GM21717 (cell line): ENCODE measurements at regions not wholly inside any gene's neighbourhood (a gene's known extent, or its start where the extent isn't known, plus 50 kb on each side); places are given as distances from the start of the nearest gene placed in this dataset.

Experiments used
- ATAC-seq: cut with Tn5 transposase; IDR thresholded peaks from one replicate; pipeline ENCODE4 v1.9.1; 2021; ENCODE audit warnings: mild to moderate bottlenecking, moderate library complexity; ENCODE audit not compliant: unreplicated experiment

- ATAC-seq, result no peak
Measured at GRCh38 chr2:66382091-66382490, 52.8 kb upstream of the MEIS1 start.

GRCh38 chr2:66379473-66379872 is 55.5 kb upstream of the MEIS1 start:
- ATAC-seq, result no peak

GRCh38 chr2:66377832-66378231 is 57.1 kb upstream of the MEIS1 start:
- no peak for ATAC-seq

- no peak for ATAC-seq
Measured at GRCh38 chr2:66370824-66371223, 64.1 kb upstream of the MEIS1 start.

DNA sequence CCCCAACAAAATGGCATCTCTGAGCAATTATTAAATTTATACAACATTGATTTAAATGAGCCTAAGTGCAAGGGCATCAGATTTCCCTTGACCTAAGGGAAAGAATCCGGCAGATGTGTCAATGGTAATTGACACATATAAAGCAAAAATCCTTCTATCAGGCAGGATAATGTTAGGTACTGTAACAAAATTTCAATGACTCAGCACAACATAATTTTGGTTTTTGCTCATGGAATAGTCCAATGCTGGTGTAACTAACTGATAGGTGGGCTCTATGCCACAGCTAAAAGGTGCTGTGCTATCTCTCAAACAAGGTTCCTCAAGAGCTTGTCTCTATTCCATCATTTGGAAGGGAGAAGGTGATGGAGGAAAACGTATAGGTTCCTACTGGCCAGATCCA is 68.3 kb upstream of the MEIS1 start:
- no peak for ATAC-seq

- no peak for ATAC-seq
Measured at GRCh38 chr2:66364495-66365333, 70.2 kb upstream of the MEIS1 start.

DNA sequence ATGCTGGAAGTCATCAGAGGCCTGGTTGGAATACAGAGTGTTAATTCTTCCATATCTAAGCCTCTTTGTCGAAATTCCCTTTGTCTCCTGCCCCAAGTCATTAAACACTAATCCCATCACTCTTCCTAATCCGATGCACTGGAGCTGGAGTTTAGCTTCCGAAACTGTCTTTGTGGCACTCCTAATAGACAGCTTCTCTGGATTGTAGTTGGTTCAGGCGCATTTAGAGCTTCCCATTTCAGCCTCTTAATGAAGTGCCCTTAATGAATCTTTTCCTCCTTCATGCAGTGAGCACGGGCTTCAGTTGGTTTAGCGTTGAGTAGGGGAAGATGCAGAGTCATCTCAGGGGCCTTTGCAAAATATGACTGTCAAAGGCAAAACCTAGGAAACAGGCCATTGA is 72.2 kb upstream of the MEIS1 start:
- ATAC-seq, result no peak

DNA sequence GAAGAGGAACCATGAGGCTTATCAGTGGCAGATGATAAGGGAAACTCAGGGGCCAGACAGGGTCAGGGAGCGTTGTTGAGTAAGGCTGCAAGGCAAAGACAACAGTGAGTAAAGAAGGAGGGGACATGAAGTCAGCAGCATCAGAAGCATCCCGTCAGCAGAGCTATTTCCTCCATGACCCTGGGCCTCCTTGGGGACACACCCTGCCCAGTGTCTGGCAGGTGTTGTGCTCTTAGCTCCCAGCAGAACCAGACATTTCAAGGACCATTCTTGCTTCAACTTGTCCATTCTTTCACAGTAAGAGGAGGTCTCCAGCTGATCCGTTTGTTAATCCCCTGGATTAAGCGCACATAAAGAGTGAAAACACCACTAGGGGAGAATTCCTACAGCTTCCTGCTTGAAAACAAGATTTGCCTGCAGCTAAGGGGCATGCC is 88.7 kb upstream of the MEIS1 start:
- no peak for ATAC-seq

DNA sequence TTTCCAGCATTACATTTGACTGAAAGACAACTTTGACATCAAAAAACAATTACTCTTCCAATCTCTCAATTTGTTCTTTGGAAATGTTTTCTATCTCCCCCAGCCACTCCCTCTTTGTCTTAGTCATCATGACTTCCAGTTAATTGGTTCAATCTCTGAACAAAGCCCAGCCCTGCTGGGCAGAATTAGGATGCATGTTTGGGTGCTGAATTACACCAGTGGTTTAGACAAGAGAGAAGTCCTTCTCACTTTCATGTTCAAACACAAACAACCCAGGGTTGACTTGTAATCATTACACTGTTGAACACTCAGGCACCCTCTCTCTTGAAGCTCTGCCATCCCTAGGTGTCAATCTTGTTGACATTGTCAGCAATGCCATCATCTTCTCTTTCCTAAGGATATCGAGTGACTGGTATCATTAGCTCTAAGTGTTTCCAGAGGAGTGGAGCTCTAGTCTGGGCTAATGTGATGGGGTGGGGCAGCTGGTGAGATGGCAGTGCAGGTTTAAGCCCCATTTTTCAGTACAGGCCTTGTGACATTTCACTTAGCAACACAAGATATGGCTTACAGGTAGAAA is 90.8 kb upstream of the MEIS1 start:
- no peak for ATAC-seq

- ATAC-seq, result no peak
Measured at GRCh38 chr2:66343259-66343658, 91.7 kb upstream of the MEIS1 start.

DNA sequence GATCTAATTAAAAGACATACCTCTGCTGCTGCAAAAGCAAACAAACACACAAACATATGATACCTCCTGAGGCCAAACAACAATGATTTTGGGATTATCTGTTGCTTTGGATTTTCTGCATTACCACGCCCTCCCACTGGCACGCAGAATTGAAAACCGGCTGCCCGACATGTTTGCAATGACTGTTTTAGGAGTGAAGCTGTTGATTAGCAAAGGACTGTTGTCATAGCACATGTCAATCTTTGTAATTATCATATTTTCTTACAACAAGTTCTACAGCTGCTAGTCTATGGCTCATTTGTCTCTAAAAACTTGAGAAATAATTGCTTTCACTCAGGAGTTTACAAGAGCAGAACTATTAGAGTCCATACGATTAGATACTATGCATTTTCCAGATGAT is 94.4 kb upstream of the MEIS1 start:
- no peak for ATAC-seq

GRCh38 chr2:66334237-66335029 is 100.5 kb upstream of the MEIS1 start:
- no peak for ATAC-seq

DNA sequence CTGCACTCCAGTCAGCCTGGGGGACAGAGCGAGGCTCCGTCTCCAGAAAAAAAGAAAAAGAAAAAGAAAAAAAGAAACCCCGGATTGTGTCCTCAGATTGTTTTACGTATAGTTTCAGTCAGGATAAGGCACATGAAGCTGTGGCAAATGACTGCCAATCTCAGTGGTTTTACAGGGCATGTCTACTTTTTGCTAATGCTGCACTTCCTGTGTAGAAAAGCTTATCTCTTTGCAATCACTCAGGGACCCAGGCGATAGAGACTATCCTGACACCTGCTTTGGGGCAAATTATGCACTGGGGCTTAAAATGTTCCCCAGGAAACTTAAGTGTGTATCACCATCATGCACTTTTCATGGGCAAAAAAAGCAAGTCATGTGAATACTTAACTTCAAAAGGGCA is 103.7 kb upstream of the MEIS1 start:
- no peak for ATAC-seq

- no peak for ATAC-seq
Measured at GRCh38 chr2:66329081-66329605, 105.8 kb upstream of the MEIS1 start.

- ATAC-seq, result no peak
Measured at GRCh38 chr2:66327066-66327740, 107.7 kb upstream of the MEIS1 start.

- no peak for ATAC-seq
Measured at GRCh38 chr2:66324909-66325528, 109.9 kb upstream of the MEIS1 start.

DNA sequence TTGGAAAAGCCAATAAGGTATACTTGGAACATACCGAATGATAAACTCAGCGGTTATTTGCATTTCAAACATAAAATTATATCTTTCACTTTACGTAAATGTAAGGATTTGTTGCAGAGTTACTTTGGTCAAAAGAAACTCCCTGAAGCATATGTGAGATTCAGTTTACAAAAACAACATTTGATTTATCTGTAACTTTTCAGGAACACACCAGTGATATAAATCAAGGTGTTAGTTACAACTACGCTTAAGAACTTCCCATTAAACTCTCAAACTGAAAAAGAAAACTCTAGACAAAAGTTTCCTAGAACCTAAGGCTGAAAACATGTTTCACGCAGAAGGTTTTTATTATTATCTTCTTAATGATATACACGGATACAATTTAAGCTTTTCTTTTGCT is 110.6 kb upstream of the MEIS1 start:
- ATAC-seq, result no peak

DNA sequence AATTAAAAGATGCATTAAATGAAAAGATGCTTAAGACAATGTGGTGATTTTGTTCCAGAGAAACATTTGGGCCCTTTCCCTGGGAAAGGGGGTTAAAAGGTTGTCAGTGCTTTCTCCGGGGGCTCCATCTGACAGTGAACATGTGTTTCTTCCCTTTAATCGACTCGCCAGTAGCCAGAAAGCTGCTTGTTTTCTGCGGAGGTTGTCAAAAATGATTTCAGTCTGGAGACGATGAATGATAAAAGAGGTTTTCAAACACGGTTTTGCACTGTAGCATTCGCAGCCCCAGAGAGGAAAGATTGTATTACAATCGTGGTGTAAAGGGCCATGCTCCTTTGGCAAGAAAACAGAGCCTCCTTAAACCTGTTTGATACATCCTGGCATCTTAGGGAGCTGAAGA is 111.5 kb upstream of the MEIS1 start:
- no peak for ATAC-seq

GRCh38 chr2:66322506-66323260 is 112.2 kb upstream of the MEIS1 start:
- ATAC-seq, result no peak

GRCh38 chr2:66318009-66318561 is 116.8 kb upstream of the MEIS1 start:
- ATAC-seq, result no peak
